DOHH2 (cell line): ENCODE measurements at regions not wholly inside any gene's neighbourhood (a gene's known extent, or its start where the extent isn't known, plus 50 kb on each side); places are given as distances from the start of the nearest gene placed in this dataset.

Experiments used
- CTCF ChIP-seq: fragments of 200-600 bp; sonication (generic); IDR thresholded peaks from one replicate; pipeline ENCODE4 v1.5.1; 2014; ENCODE audit warnings: antibody characterized with exemption, mild to moderate bottlenecking, low read depth, low read length; ENCODE audit not compliant: poor library complexity, severe bottlenecking
- EZH2phosphoT487 ChIP-seq: fragments of 200-600 bp; sonication (generic); IDR thresholded peaks from 2 replicates; pipeline ENCODE4 v1.6.1; 2017; ENCODE audit warnings: borderline replicate concordance, mild to moderate bottlenecking, antibody characterized with exemption, low read length, moderate library complexity, mixed read lengths

GRCh38 chr4:187436251-187436650 lies 559.3 kb upstream of the ZFP42 start:
- no peak for TF ChIP-seq CTCF
- TF ChIP-seq EZH2phosphoT487: no peak
